ENCODE measurements at regions not wholly inside any gene's neighbourhood (a gene's known extent, or its start where the extent isn't known, plus 50 kb on each side); places are given as distances from the start of the nearest gene placed in this dataset.
"Not testable (repeated sequence)": the region's sequence is repeated elsewhere in the genome, so short reads cannot be mapped to it uniquely, and the experiment has no call there.

DNA sequence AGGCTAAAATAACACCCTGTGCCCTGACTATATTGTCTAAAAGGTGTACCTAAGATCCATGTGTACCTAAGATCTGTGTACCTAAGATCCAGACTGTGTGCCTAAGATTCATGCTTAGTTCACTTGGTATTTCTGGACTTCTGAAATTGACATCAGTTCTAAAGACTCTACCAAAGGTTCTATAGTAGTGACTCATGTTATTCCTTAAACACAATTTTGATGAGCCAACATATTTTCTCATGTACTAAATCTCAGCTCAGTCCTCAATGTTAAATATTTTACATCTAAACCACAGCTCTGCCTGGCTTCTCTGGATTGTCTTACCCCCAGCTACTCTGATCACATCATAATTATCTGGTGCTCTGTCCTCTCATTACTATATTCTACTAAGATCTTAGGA is 802.3 kb upstream of the SORCS1 start:
- DNase-seq (ENCODE audit: low read depth in 1 of 2, low spot score in 1 of 2) = no peak
- TF ChIP-seq, protein P1, sequence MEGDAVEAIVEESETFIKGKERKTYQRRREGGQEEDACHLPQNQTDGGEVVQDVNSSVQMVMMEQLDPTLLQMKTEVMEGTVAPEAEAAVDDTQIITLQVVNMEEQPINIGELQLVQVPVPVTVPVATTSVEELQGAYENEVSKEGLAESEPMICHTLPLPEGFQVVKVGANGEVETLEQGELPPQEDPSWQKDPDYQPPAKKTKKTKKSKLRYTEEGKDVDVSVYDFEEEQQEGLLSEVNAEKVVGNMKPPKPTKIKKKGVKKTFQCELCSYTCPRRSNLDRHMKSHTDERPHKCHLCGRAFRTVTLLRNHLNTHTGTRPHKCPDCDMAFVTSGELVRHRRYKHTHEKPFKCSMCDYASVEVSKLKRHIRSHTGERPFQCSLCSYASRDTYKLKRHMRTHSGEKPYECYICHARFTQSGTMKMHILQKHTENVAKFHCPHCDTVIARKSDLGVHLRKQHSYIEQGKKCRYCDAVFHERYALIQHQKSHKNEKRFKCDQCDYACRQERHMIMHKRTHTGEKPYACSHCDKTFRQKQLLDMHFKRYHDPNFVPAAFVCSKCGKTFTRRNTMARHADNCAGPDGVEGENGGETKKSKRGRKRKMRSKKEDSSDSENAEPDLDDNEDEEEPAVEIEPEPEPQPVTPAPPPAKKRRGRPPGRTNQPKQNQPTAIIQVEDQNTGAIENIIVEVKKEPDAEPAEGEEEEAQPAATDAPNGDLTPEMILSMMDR (IDR thresholded peaks at IDR 0.05; ENCODE audit: low read depth, low read length) = no peak
- no peaks in the 10 kb centered on the region for H3K4me1 ChIP-seq (ENCODE audit: low read depth)

DNA sequence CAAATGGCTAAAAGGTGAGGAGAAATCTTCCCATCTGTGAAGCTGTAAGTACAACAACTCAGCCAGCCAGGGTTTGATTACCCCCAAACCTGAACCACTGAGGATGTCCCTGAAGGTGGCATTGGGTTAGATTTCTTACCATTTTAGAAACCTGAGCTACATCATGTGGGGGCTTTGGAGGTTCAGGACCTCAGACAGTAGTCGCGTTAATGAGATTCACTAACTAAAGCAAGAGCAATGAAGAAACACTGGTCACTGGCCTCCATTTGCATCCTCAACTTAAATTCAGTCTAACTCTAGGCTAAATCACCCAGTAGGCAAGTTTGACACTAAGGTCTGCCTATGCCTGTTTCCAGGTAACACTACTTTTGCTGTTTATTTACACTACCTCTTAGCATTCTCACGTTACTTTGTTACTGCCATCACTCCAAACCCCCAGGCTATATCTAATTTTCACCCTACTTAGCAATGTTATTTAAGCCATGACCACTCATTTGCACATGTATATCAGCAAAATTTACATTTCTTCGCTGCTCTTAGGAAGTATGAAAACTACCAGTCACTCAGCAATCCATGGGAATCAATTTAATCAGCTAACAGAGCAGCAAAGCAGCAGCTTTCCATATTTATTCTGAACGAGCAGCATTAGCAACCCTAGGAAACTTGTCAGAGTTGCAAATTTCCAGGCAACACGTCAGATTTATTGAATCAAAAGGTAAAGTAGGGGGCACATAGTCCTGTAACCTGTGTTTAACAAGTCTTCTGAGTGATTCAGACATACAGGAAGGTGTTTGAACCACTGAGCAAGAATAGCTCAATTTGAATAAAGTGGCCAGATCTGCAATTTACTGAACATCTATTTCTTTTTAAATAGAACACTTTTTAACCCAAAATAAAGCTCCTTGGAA is 788.4 kb upstream of the SORCS1 start:
- TF ChIP-seq, protein P1 (IDR thresholded peaks at IDR 0.05; ENCODE audit: low read depth, low read length) = no peak
- H3K4me3 ChIP-seq = no peak overlapping the region
- no peak overlapping the region for H3K27ac ChIP-seq
- no peaks in the 10 kb centered on the region for H3K27me3 ChIP-seq
- H3K36me3 ChIP-seq = no peaks in the 10 kb centered on the region
- H3K9me3 ChIP-seq (ENCODE audit: low read depth) = no peaks in the 10 kb centered on the region
- H3K4me1 ChIP-seq (ENCODE audit: low read depth) = no peaks in the 10 kb centered on the region
- no peak for DNase-seq (ENCODE audit: low read depth in 1 of 2, low spot score in 1 of 2)

More for the DNA sequence above, 802.3 kb upstream of the SORCS1 start:
- H3K27ac ChIP-seq = no peak overlapping the region
- H3K4me3 ChIP-seq = no peak overlapping the region
- H3K36me3 ChIP-seq = no peaks in the 10 kb centered on the region
- H3K9me3 ChIP-seq (ENCODE audit: low read depth) = no peaks in the 10 kb centered on the region
- no peaks in the 10 kb centered on the region for H3K27me3 ChIP-seq

DNA sequence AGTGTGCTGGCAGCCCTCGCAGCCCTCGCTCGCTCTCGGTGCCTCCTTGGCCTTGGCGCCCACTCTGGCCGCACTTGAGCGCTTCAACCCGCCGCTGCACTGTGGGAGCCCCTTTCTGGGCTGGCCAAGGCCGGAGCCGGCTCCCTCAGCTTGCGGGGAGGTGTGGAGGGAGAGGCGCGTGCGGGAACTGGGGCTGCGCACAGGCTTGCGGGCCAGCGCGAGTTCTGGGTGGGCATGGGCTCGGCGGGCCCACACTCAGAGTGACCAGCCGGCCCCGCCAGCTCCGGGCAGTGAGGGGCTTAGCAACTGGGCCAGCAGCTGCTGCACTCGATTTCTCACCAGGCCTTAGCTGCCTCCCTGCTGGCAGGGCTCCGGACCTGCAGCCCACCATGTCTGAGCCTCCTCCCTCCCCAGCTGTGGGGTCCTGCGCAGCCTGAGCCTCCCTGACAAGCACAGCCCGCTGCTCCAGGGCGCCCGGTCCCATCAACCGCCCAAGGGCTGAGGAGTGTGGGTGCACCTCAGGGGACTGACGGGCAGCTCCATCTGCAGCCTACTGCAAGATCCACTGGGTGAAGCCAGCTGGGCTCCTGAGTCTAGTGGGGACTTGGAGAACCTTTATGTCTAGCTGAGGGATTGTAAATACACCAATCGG is 786.0 kb upstream of the SORCS1 start:
- not testable (repeated sequence) for H3K36me3 ChIP-seq; H3K9me3 ChIP-seq (ENCODE audit: low read depth); H3K4me1 ChIP-seq (ENCODE audit: low read depth); DNase-seq (ENCODE audit: low read depth in 1 of 2, low spot score in 1 of 2); H3K27ac ChIP-seq; H3K4me3 ChIP-seq; H3K27me3 ChIP-seq

DNA sequence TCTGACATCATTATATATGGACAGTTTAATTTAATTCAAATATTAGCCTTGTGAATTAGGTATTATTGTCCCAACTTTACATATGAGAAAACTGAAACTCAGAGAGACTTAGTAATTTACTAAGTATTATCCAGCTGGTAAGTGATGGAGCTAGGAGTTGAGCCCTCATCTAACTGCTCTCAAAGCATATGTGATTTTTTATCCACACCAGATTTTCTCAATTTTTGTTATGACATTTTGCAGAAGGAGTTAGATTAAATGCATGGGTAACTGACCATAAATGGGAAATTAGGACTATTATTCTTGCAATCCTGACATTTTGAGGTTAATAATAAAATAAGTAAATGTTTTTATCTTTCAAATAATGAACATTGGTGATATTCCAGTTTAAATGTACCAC is 778.3 kb upstream of the SORCS1 start:
- Histone ChIP-seq H3K27ac (no peak overlapping the region), H3K4me3 (no peak overlapping the region), H3K36me3 (no peaks in the 10 kb centered on the region), H3K9me3 (ENCODE audit: low read depth) (no peaks in the 10 kb centered on the region), H3K27me3 (no peaks in the 10 kb centered on the region), H3K4me1 (ENCODE audit: low read depth) (no peaks in the 10 kb centered on the region)
- TF ChIP-seq, protein P1 (IDR thresholded peaks at IDR 0.05; ENCODE audit: low read depth, low read length) = no peak
- DNase-seq (ENCODE audit: low read depth in 1 of 2, low spot score in 1 of 2) = no peak

DNA sequence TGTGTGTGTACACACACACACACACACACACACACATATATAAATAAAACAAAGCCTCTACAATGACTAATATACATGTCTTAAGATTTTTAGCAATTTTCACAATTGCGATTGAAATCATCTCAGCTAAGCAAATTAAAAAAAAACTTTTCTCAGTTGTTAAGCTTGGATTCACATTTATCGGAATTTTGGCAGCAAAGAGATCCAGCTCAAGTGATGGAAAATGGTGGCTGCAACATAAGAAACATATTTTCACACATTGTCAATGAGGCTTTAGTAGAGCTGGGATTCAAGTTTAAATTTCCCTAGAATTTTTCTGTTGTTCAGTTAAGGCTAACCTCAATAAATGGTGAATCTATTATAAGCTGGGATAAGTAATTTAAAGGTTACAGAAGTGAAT is 768.6 kb upstream of the SORCS1 start:
- TF ChIP-seq, protein P1 (IDR thresholded peaks at IDR 0.05; ENCODE audit: low read depth, low read length) = no peak
- Histone ChIP-seq H3K9me3 (ENCODE audit: low read depth) (no peaks in the 10 kb centered on the region), H3K4me1 (ENCODE audit: low read depth) (no peaks in the 10 kb centered on the region), H3K4me3 (no peak overlapping the region), H3K27ac (no peak overlapping the region), H3K27me3 (no peaks in the 10 kb centered on the region), H3K36me3 (no peaks in the 10 kb centered on the region)
- no peak for DNase-seq (ENCODE audit: low read depth in 1 of 2, low spot score in 1 of 2)

DNA sequence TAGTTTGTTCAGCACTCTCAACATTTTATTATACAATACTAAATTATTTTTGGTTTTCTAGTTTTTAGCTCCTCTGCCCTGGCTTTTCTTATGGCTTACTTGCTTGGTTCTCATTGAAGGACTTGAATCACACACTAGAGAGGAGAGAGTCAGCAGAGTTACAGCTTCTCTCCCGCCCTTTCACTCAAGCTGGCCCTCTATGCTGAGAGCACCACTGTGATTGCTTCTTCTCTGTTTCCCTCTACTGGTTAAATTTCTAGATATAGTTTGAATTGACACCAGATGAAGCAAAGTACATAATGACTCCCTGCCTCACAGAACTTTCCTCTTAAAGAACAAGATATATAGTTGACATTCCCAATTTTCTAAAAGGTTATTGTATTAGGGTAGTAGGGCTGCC is 767.3 kb upstream of the SORCS1 start:
- Histone ChIP-seq H3K4me3 (no peak overlapping the region), H3K4me1 (ENCODE audit: low read depth) (no peaks in the 10 kb centered on the region), H3K27me3 (no peaks in the 10 kb centered on the region), H3K36me3 (no peaks in the 10 kb centered on the region), H3K27ac (no peak overlapping the region), H3K9me3 (ENCODE audit: low read depth) (no peaks in the 10 kb centered on the region)
- DNase-seq (ENCODE audit: low read depth in 1 of 2, low spot score in 1 of 2) = no peak
- TF ChIP-seq, protein P1 (IDR thresholded peaks at IDR 0.05; ENCODE audit: low read depth, low read length) = no peak
